ENCODE measurements at regions not wholly inside any gene's neighbourhood (a gene's known extent, or its start where the extent isn't known, plus 50 kb on each side); places are given as distances from the start of the nearest gene placed in this dataset.

GRCh38 chr14:58866391-58866790 is 228.6 kb downstream of the DACT1 start:
- TF ChIP-seq CTCF (IDR thresholded peaks at IDR 0.05), result no peak
- TF ChIP-seq POLR2A (IDR thresholded peaks at IDR 0.05; ENCODE audit: low read depth), result no peak
- no peak for TF ChIP-seq EP300 (IDR thresholded peaks at IDR 0.05)
